Tibial nerve (tissue), 4 donors: ENCODE measurements at regions not wholly inside any gene's neighbourhood (a gene's known extent, or its start where the extent isn't known, plus 50 kb on each side); places are given as distances from the start of the nearest gene placed in this dataset.

ENCODE experiments used
- DNase-seq, 2 donors: peaks; one replicate each; pipeline ENCODE4 v3.0.0-alpha.2; 2019; ENCODE audit warnings: low spot score in 2 of 2
- H3K27ac ChIP-seq, 4 donors: fragments of 200-600 bp; sonication (generic) in 3 of 4; one replicate each; pipeline ENCODE4 v1.5.1; 2017 to 2019; ENCODE audit warnings: mild to moderate bottlenecking in 1 of 4
- H3K27me3 ChIP-seq, 2 donors: fragments of 200-600 bp; sonication (generic) in 1 of 2; one replicate each; pipeline versions ENCODE4 v1.5.1 to v1.6.0; 2017 to 2019
- H3K36me3 ChIP-seq, 3 donors: fragments of 200-600 bp; sonication (generic); one replicate each; pipeline ENCODE4 v1.5.1; 2018 to 2019
- H3K4me1 ChIP-seq, 4 donors: fragments of 200-600 bp; sonication (generic) in 3 of 4; one replicate each; pipeline ENCODE4 v1.5.1; 2017 to 2019
- H3K4me3 ChIP-seq, 4 donors: fragments of 200-600 bp; sonication (generic) in 3 of 4; one replicate each; pipeline ENCODE4 v1.5.1; 2017 to 2019; ENCODE audit warnings: mild to moderate bottlenecking in 1 of 4, moderate library complexity in 1 of 4
- H3K9me3 ChIP-seq, 4 donors: fragments of 200-600 bp; sonication (generic) in 3 of 4; one replicate each; pipeline ENCODE4 v1.5.1; 2017 to 2019
- EP300 ChIP-seq, 2 donors: sonication (generic); formaldehyde crosslinking; IDR thresholded peaks; one replicate each; pipeline ENCODE4 v1.6.1; 2017; ENCODE audit warnings: antibody characterized with exemption in 2 of 2, mild to moderate bottlenecking in 1 of 2
- POLR2A ChIP-seq, 2 donors: fragments of 450-650 bp; IDR thresholded peaks; one replicate each; pipeline ENCODE4 v1.6.1; 2017; ENCODE audit warnings: antibody characterized with exemption in 2 of 2, mild to moderate bottlenecking in 2 of 2, moderate library complexity in 2 of 2
- WGBS, 2 donors: methylation state at CpG; one replicate each; pipeline ENCODE4 v1.1.5; 2018; 5-methylcytosine and 5-hydroxymethylcytosine counted together
- TF ChIP-seq, protein P1 (sequence below), 5 experiments: fragments of 200-600 bp in 3 of 5; fragments of 450-650 bp in 2 of 5; sonication (generic) in 3 of 5; IDR thresholded peaks; one replicate each; pipeline ENCODE4 v1.5.1; 2016 to 2019; ENCODE audit warnings: antibody characterized with exemption in 5 of 5, mild to moderate bottlenecking in 3 of 5, moderate library complexity in 2 of 5

DNA sequence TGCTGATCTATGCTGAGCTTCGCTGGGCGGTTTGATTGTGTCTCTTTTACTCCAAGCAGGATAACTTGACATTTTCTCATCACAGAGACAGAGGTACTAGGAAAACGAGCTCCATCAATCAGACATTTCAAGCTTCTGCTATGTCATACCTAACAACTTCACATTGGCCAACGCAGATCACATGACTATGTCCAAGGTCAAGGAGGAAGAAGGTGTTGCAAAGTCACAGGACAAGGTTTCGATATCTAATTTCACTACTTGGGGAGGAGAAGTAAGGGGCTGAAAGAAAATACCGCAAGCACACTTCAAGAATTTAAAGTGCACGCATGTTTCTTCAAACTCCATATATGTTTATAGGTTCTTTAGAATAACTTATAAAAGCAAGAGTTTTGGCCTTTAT is 425.8 kb downstream of the CHL1 start:
- Histone ChIP-seq H3K9me3 (no peaks in the 10 kb centered on the region), H3K4me1 (no peaks in the 10 kb centered on the region), H3K4me3 (no peak overlapping the region), H3K36me3 (no peaks in the 10 kb centered on the region), H3K27ac (no peak overlapping the region), H3K27me3 (no peaks in the 10 kb centered on the region)
- TF ChIP-seq POLR2A (IDR thresholded peaks at IDR 0.05) (no peak), EP300 (IDR thresholded peaks at IDR 0.05) (no peak)
- TF ChIP-seq, protein P1, sequence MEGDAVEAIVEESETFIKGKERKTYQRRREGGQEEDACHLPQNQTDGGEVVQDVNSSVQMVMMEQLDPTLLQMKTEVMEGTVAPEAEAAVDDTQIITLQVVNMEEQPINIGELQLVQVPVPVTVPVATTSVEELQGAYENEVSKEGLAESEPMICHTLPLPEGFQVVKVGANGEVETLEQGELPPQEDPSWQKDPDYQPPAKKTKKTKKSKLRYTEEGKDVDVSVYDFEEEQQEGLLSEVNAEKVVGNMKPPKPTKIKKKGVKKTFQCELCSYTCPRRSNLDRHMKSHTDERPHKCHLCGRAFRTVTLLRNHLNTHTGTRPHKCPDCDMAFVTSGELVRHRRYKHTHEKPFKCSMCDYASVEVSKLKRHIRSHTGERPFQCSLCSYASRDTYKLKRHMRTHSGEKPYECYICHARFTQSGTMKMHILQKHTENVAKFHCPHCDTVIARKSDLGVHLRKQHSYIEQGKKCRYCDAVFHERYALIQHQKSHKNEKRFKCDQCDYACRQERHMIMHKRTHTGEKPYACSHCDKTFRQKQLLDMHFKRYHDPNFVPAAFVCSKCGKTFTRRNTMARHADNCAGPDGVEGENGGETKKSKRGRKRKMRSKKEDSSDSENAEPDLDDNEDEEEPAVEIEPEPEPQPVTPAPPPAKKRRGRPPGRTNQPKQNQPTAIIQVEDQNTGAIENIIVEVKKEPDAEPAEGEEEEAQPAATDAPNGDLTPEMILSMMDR (IDR thresholded peaks at IDR 0.05): no peak
- WGBS, 2 donors: 90 to 93% methylated on average over 7 of the region's 7 CpGs
- DNase-seq: no peak

DNA sequence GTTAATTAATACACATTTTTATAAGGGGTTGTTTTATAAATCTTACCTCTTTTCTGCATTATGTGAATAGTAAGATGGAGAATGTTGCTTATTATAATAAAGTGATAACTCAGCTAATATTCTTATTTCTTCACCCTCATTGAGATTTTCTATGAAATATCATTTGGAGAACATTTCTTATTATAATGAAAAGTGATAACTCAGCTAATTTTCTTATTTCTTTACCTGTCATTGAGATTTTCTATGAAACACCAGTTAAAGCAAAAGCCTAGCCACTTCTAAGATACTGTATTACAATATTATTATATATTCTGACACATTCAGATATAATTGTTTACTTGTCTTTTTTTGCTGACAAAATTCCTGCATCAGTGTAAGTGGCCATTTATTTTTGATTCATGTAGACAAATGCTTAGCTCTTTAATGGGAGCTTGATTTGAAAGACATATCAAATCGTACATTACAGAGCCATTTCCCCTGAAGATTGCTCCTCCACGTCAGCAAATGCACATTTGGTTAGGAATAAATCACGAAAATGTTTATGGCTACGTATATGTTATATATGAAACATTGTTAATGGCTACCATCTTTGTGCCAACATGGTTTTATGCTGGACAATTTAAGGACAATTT is 427.5 kb downstream of the CHL1 start:
- no peak for DNase-seq
- Histone ChIP-seq H3K27me3 (no peaks in the 10 kb centered on the region), H3K4me3 (no peak overlapping the region), H3K4me1 (no peaks in the 10 kb centered on the region), H3K36me3 (no peaks in the 10 kb centered on the region), H3K9me3 (no peaks in the 10 kb centered on the region), H3K27ac (no peak overlapping the region)
- TF ChIP-seq EP300 (IDR thresholded peaks at IDR 0.05): no peak
- TF ChIP-seq, protein P1 (IDR thresholded peaks at IDR 0.05): no peak
- TF ChIP-seq POLR2A (IDR thresholded peaks at IDR 0.05): no peak
- 87 to 89% methylated on average over 4 of the region's 4 CpGs for WGBS, 2 donors

DNA sequence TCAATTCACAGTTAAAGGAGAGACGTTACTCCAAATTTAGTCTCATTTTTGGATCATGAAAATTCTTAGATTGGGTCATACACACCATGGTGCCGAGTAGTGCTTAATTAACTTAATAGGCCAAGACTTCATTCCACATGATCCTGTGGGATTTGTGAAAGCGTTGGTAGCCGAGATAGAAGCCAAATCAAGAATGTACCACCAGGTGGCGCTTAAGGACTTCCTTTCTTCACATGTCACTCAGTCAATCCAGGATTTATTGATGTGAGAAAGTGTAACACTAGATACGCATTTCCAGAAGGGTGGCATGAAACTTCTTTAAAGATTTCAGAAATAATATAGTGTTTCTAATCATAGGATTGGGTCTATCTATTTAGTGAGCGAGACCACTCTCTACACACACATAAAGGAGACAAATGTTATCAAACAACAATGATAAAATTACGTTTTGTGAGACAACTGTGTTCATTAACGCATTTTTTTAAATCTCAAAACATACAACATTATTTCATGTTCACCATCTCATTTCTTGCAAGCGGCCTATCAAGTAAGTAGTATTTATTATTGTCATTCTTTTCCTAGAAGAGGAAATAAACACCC is 436.1 kb downstream of the CHL1 start:
- no peak overlapping the region for H3K27ac ChIP-seq
- no peaks in the 10 kb centered on the region for H3K27me3 ChIP-seq
- 25 to 26% methylated on average over 10 of the region's 10 CpGs for WGBS, 2 donors
- no peaks in the 10 kb centered on the region for H3K9me3 ChIP-seq
- no peaks in the 10 kb centered on the region for H3K36me3 ChIP-seq
- H3K4me1 ChIP-seq: no peaks in the 10 kb centered on the region
- DNase-seq: peak in 1 of 2 donors; percentile 41
- TF ChIP-seq POLR2A (IDR thresholded peaks at IDR 0.05): no peak
- TF ChIP-seq, protein P1 (IDR thresholded peaks at IDR 0.05): peak; percentile 50 to 57 (median 55)
- no peak for TF ChIP-seq EP300 (IDR thresholded peaks at IDR 0.05)
- no peak overlapping the region for H3K4me3 ChIP-seq

DNA sequence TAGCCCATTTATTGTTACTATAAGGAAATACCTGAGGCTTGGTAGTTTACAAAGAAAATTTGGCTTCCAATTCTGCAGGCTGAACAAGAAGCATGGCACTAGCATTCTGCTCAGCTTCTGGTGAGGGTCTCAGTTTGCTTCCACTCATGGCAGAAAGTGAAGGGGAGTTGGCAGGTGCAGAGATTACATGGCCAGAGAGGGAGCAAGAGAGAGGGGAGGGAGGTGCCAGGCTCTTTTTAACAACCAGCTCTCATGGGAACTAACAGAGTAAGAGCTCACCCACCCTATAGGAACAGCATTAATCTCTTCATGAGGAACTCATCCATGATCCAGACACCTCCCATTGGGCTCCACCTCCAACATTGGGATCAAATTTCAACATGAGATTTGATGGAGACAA is 437.9 kb downstream of the CHL1 start:
- H3K27ac ChIP-seq: no peak overlapping the region
- no peaks in the 10 kb centered on the region for H3K9me3 ChIP-seq
- no peak overlapping the region for H3K4me3 ChIP-seq
- H3K36me3 ChIP-seq: no peaks in the 10 kb centered on the region
- TF ChIP-seq EP300 (IDR thresholded peaks at IDR 0.05) (no peak), POLR2A (IDR thresholded peaks at IDR 0.05) (no peak)
- TF ChIP-seq, protein P1 (IDR thresholded peaks at IDR 0.05): no peak
- no peaks in the 10 kb centered on the region for H3K4me1 ChIP-seq
- H3K27me3 ChIP-seq: no peaks in the 10 kb centered on the region
- DNase-seq: no peak

DNA sequence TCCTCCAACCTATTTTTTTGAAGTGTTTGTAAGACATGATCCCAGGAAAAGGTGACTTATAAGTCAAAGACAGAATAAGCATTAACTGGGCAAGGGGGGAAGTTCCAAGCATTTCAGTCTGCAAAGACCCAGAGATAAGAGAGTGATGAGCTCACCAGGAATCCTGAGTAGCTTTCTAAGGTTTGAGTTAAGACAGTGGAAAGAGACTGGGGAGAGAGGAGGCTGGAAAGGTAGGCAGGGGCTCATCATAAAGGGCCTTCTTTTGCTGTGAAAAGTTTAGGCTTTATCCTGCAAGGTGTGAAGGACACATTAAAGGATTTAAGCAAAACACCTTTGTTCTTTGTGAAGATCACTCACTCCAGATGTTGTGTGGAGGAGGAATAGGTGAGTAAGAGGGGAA is 438.8 kb downstream of the CHL1 start:
- Histone ChIP-seq H3K27me3 (no peaks in the 10 kb centered on the region), H3K9me3 (no peaks in the 10 kb centered on the region), H3K27ac (no peak overlapping the region), H3K4me3 (no peak overlapping the region), H3K4me1 (no peaks in the 10 kb centered on the region), H3K36me3 (no peaks in the 10 kb centered on the region)
- TF ChIP-seq POLR2A (IDR thresholded peaks at IDR 0.05) (no peak), EP300 (IDR thresholded peaks at IDR 0.05) (no peak)
- TF ChIP-seq, protein P1 (IDR thresholded peaks at IDR 0.05): no peak
- DNase-seq: no peak
